ENCODE measurements at regions not wholly inside any gene's neighbourhood (a gene's known extent, or its start where the extent isn't known, plus 50 kb on each side); places are given as distances from the start of the nearest gene placed in this dataset.
"Not testable (repeated sequence)": the region's sequence is repeated elsewhere in the genome, so short reads cannot be mapped to it uniquely, and the experiment has no call there.

DNA sequence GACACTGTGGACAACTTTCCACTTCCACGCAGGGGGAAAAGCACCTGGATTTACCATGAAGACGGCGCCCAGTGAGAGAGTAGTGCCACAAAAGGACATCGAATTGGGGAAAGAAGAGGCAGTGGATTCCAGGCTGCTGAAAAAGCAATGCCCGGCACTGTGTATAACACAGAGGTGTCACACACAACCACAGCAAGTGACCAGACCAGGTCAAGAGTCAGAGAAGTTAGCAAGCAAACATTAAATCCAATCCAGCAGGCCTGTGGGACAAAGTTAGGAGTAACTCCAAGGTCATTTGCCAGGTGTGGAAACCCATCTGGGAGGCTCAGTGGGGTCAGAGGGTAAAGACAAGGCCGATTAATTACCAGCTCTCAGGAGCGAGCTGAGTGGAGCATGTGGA lies 227.6 kb downstream of the BCL2L11 start:
- TF ChIP-seq, protein P1, sequence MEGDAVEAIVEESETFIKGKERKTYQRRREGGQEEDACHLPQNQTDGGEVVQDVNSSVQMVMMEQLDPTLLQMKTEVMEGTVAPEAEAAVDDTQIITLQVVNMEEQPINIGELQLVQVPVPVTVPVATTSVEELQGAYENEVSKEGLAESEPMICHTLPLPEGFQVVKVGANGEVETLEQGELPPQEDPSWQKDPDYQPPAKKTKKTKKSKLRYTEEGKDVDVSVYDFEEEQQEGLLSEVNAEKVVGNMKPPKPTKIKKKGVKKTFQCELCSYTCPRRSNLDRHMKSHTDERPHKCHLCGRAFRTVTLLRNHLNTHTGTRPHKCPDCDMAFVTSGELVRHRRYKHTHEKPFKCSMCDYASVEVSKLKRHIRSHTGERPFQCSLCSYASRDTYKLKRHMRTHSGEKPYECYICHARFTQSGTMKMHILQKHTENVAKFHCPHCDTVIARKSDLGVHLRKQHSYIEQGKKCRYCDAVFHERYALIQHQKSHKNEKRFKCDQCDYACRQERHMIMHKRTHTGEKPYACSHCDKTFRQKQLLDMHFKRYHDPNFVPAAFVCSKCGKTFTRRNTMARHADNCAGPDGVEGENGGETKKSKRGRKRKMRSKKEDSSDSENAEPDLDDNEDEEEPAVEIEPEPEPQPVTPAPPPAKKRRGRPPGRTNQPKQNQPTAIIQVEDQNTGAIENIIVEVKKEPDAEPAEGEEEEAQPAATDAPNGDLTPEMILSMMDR (IDR thresholded peaks at IDR 0.05; ENCODE audit: low read depth, low read length), result not testable (repeated sequence)
- TF ChIP-seq POLR2A (IDR thresholded peaks at IDR 0.05; ENCODE audit: extremely low read depth, insufficient read length), result not testable (repeated sequence)
- TF ChIP-seq, protein P2, sequence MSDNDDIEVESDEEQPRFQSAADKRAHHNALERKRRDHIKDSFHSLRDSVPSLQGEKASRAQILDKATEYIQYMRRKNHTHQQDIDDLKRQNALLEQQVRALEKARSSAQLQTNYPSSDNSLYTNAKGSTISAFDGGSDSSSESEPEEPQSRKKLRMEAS (IDR thresholded peaks at IDR 0.05; ENCODE audit: low read depth, low read length), result not testable (repeated sequence)
